LoVo (cell line): ENCODE measurements at regions not wholly inside any gene's neighbourhood (a gene's known extent, or its start where the extent isn't known, plus 50 kb on each side); places are given as distances from the start of the nearest gene placed in this dataset.
A peak's percentile ranks its signal among the peaks of the same experiment; 100 is the strongest.
"Not testable (repeated sequence)": the region's sequence is repeated elsewhere in the genome, so short reads cannot be mapped to it uniquely, and the experiment has no call there.

Source experiments
- DNase-seq: peaks from one replicate; pipeline ENCODE4 v3.0.0-alpha.2; 2016; ENCODE audit warnings: low spot score

GRCh38 chrX:66110112-66110511 is 53.9 kb upstream of the HEPH start:
- peak; percentile 27 for DNase-seq

GRCh38 chrX:66107860-66108259 is 56.2 kb upstream of the HEPH start:
- not testable (repeated sequence) for DNase-seq

- DNase-seq: not testable (repeated sequence)
Measured at GRCh38 chrX:66102398-66102797, 61.6 kb upstream of the HEPH start.

- no peak for DNase-seq
Measured at GRCh38 chrX:66098162-66098561, 58.3 kb upstream of the VSIG4 start.

- not testable (repeated sequence) for DNase-seq
Measured at GRCh38 chrX:66096987-66097386, 57.1 kb upstream of the VSIG4 start.

- DNase-seq: not testable (repeated sequence)
Measured at GRCh38 chrX:66090004-66090403, 50.1 kb upstream of the VSIG4 start.
